GM19328 (cell line): ENCODE measurements at regions not wholly inside any gene's neighbourhood (a gene's known extent, or its start where the extent isn't known, plus 50 kb on each side); places are given as distances from the start of the nearest gene placed in this dataset.
"Not testable (repeated sequence)": the region's sequence is repeated elsewhere in the genome, so short reads cannot be mapped to it uniquely, and the experiment has no call there.

ENCODE experiments used
- ATAC-seq: cut with Tn5 transposase; IDR thresholded peaks from one replicate; pipeline ENCODE4 v1.9.1; 2021; ENCODE audit warnings: mild to moderate bottlenecking, moderate library complexity; ENCODE audit not compliant: unreplicated experiment

DNA sequence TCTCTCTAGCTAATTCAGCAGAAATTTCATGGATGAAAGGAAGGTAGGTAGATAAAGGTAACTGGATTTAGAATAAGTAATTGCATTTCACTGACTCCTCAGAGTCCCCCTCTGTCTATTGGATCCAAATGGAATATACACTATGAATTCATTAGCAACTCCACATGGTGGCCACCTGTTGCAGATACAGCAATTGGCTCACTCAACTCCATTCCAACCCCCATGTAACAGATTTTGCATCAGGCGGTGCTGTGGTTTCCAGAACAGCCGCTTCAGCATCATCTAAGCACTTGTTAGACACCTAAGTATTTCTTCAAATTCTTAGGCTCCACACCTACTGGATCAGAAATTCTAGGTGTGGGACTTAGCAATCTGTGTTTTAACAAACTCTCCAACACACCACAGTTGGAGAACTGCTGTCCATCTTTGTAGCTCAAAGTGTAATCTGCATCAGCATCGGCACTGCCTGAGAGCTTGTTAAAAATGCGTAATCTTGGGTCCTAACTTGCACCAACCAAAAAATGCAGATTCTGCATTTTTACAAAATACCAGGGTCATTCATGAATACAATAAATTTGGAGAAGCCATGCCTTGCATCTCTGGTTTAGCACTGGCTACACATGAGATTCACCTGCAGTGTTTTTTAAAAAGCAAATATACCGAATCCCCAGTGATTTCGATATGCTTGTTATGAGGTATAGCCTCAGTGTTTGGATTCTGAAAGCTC lies 413.8 kb upstream of the CD180 start:
- ATAC-seq: no peak

DNA sequence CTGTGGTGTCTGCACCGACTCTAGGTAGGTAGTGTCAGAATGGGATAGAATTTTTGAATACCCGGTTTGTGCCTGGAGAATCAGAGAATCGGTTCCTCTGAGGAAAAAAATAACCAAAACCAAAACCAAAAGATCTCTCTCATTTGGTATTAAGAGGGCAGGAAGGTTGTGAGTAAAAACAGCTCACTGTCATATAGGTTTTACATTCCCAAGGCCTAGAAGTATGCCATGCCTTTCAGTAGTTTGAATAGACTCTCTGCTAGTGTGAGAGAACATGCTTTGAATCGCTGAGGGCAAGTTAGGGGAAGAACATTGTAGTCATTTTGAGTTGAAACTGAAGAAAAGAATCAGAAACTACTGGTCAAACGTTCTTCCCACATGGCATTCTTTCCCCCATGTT lies 411.4 kb upstream of the CD180 start:
- ATAC-seq: no peak

DNA sequence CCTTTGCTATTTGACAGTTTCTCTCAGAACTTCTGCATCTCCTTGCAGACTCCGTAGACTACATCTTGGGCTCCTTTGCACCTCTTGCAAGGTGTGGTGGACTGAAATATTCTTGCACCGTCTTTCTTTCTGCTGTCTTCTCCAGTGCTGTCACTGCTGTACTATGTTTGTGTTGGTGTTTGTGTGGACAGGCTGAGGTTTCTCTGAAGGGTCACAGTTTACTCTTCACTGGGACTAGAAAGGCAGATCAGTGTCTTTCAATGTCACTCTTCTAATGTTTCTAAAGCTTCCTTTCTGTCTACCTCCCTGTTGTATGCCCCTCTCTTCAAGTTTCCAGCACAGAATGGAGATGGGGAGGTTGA lies 410.0 kb upstream of the CD180 start:
- no peak for ATAC-seq

DNA sequence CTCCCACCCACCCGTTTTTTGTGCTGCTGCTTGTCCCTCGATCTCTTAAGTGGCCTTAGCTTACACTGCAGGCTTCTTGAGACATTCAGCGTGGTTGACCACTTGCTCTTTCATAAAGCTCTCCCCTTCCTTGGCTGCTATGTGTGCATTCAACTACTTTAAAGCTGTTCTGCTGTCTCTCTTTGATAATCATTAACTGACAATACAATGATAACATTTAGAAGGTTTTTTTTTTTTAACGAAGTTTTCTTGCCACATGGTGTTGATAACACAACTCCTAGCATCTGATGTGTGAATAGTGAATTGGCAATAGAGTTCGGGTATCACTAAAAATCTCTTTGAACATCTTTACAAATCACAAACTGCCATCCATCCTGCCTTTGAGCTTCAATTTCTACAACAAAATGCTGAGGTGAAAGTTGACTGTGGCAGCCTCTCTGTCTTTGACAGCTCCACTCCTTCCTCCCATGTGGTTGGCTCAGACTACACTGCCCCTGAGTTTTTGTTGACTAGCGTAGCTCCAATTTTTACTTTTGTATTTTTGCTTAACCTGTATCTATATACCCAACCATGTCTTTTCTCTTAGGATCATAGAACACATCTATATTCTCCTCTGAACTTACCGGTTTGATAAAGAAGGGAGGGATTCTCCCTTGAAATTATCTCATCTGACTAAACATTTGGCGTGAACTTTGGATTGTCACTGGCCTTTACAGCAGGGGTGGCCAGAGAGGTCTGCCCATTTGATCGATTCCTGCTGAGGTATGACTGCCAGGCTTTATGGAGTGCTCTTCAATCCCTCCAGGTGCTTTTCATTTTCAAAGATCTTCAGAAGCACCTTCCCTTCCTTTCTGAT lies 409.4 kb upstream of the CD180 start:
- no peak for ATAC-seq

DNA sequence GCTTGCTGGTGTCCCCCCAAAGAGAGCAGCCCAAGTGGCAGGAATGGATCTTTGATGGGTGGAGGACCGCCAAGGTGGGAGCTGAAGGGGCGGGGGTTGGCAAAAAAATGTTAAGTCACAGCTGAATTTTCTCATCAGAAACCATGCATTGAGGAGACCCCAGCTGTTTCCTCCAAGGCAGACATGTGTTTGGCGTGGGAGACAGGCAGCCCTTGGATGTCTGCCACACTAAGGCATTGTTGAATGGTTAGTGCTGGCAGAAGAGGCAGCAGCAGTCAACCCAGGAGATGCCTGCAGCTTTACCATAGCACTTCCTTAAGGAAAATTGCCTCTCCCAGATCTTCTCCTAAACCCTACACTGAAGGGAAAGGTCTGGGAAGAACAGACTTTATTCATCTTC lies 394.9 kb upstream of the CD180 start:
- ATAC-seq: no peak

DNA sequence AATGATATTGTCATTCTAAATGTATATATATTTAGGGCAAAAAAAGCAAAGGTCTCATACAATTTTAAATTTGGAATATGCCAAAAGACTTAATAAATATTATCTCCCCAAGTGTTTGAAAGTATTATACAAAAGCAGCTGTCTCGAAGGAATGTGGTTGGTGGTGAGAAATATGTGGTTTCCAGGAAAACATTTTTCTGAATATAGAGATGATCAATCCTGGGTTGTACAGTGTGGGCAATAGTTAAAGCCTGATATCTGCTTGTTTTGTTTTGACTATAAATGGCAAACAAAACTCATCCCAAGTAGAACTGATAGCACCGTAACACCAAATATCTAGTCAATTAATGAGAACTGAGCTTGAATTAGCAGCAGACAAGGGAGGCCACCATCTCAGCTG lies 391.8 kb upstream of the CD180 start:
- ATAC-seq: no peak

DNA sequence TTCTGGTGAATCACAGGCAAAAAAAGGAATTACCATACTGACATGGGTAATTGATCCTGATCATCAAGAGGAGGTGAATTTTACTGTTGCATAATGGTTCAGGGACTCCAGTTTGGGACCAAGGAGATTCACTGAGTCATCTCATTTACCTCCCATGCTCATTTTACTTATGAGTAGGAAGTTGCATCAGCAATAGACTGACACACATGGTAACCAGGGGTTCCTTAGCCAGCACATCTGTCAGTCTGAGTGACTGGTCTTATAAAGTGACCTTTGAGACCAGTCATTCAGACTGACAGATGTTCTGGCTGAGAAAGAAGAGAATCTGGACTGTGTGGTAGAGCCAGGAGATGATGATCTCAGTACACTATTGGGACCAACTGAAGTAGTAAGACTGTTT lies 384.6 kb upstream of the CD180 start:
- no peak for ATAC-seq

DNA sequence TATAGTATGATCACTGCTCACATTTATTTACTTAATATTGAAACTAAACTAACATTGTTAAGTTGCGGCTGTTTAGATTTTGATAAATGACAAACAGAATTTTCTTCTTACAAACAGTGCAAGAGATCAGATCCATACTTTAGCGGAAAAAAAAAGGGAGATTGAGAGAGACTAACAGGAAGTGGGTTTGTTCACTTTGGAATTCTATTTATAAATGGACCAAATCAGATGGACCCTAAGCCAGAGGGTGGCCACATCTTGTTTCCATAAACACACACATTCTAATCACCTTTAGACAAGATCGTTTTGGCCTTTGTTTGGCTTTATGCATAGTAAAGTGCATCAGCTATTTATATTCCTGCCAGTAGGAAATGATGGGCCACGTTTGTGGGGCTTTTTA lies 381.4 kb upstream of the CD180 start:
- ATAC-seq: no peak

DNA sequence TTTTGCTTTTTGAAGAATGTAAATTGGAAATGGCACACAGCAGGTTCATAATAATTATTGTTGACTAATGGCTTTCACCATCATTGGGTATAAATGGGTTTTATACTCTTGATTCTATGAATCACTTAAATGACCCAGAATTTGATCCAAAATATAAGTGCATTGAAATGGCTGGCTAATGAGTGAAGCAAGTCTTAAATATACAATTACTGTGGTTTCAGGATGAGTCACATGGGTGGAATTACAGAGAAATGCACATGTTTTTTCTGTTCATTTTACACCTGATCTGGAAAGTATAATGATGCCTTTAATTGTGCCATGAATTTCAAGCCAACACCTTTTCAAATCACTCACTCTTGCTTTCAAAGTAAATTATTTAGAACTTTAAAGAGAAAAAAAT lies 380.8 kb upstream of the CD180 start:
- ATAC-seq: no peak

DNA sequence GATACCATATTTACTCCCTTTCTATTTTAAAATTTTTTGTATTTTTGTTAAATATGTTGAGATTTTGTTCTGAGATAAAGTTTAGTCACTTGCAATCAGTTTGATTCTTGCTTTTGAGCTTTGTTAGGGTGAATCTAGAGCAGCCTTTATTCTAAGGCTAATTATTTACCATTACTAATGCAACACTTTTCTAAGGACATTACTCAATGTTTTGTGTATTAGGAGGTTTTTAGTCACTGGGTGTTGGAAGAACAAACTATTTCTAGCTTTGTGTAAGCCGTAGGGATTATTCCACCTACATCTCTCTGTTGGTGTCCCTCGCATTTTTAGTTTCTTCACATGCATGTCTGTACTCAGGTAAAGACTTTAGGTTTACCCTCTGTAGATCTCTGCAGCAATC lies 379.5 kb upstream of the CD180 start:
- ATAC-seq: no peak

DNA sequence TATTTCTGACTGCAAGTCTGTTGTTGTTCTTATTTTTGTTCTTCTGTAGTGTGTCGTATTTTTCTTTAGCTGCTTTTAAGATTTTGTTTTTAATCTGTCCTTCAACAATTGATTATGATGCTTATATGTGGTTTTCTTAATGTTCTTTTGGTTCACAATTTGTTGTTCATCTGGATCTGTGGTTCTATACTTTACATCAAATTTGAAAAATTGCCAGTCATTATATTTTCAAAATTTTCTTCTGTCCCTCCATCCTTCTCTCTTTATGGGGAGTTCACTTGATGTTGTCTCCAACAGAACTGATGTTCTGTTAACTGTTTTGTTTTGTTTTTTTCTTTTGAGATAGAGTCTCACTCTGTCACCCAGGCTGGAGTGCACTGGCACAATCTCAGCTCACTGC lies 378.5 kb upstream of the CD180 start:
- ATAC-seq: no peak

DNA sequence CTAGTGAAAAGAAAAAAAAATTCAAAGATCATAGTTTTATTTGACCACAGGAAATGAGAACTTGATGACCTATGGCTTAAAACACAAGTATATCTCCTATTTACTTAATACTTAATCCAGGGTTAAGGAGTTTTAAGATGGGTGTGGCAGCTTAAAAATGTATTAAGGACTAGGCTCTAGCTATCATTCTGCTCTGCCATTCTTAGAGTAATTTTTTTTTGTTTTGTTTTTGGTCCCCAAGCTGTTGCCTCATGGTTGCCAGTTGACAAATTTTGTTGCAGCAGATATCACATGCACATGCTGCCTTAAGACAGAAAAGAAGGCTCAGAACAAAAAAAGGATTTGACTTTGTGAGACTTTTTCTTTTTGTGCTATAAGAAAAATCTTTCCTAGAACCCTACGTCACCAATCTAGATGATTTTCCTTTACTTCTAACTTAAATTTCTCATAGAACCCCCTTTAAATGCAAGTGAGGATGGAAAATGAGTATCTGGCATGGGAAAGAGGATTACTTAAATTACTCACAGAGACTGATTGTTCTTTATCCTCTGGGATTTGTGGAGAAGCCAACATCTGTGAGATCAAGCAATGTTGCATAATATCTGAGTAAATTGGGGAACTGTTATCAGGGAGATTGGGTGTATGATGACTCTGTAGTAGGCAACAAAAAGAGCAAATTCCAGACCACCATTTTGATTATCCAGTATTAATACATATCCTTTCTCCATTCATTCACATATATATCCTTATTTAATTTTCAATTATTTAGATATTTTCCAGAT lies 364.7 kb upstream of the CD180 start:
- no peak for ATAC-seq

DNA sequence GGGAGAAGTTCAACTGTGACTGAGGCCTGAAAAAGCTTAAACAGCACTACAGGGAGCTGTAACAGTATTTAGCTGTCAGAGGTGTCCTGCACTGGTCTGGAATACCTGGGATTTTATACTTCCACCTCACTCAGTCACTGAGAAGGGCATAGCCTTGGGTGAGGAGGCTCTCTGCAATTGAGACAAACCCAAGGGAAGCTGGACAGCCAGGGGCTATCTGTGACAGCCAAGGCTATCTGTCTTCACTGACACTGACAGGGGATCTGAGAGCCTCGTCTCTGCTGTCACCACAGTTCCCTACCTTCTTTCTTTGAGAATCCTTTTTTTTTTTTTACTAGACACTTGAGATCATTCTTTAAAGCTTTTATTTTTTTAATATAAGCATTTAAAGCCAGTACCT lies 356.2 kb upstream of the CD180 start:
- ATAC-seq: no peak

DNA sequence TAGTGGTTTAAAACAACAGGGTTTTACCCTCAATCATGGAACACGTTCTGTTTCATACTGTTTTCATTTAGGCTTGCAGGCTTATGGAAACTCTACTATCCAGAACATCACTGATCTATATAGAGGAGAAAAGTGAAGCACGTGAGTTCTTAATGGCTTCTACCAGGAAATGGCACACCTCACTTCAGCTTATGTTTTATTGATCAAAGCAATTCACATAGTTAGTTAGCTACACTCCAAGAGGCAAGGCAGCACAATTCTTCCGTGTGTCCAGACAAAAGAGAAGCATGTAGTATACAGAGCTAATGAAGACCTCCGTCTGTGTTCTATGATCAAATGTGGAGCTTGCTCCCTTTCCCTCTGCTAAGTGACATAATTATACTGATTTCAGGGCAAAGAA lies 353.3 kb upstream of the CD180 start:
- ATAC-seq: no peak

DNA sequence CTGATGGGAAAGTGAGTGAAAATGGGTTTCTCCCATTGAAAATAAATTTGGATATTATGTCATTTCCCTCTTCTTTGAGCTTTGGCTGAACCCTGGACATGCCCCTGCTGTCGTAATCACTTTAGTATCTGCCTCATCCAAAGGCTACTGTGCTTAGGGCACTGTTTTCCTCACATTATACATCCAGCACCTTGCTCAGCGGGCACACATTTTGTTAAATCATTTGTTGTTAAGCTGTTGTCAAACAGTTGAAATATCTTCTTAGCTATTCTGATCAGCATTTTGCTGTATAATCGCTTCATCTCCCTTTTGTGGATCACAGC lies 352.7 kb upstream of the CD180 start:
- ATAC-seq: no peak

DNA sequence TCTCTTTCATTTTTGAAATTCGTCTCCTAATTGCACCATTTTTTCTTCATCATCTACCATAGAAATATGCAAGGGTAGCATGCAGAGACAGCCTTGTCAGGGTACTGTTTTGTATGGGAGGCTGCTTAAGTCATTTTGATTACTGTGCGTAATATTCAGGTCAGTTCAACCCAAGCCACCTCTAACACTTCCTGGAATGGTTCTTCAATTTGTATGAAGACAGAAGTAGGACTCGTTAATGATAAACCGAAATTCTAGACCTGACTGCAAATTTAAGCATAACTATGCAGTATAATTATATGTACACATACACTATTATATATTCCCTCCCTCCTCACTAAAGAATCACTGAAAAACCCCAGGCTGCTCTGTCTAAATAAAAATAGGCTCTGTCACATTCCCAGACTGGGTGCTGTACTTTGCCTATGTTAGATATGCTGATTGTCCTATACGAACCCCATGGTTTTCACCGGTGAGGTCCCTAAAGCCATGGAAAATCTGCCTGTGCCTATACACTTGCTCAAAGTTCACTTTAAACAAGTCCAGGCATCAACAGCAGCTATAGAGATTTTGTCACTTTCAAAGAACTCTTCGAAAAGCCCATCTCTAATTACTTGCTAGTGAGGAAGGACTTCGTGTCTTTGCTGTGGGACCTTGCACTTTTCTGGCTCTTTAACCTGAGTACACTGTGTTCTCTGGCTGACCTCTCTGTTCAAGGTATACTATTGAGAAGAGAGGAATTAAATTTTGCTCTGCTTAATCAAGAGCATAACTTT lies 352.1 kb upstream of the CD180 start:
- no peak for ATAC-seq

DNA sequence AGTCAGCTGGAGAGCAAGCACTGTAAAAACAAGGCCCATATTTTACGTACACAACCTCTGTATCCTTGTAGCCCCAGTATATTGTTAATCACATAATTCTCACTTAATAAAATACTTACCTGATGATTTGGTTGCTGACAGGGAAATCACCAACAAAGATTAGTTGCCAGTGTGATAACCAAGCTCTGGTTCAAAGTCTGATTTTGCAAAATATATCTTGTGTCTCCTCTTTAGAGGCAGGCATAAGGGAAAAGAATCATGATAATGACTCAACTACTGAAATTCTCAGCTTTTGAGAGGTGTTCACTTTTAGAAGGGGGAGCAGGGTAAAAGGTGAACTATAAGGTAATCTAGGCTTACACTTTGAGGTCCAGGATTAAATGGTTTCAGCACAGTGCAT lies 351.1 kb upstream of the CD180 start:
- no peak for ATAC-seq

DNA sequence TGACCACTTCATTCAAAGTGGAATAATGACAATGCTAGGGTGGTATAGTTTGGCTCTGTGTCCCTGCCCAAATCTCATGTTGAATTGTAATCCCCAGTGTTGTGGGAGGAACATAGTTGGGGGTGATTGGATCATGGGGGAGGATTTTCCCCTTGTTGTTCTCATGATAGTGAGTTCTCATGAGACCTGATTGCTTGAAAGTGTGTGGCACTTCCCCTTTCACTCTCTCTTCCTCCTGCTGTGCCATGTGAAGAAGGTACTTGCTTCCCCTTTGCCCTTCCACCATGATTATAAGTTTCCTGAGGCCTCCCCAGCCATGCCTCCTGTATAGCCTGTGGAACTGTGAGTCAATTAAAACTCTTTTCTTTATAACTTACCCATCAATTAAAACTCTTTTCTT lies 348.3 kb upstream of the CD180 start:
- not testable (repeated sequence) for ATAC-seq

DNA sequence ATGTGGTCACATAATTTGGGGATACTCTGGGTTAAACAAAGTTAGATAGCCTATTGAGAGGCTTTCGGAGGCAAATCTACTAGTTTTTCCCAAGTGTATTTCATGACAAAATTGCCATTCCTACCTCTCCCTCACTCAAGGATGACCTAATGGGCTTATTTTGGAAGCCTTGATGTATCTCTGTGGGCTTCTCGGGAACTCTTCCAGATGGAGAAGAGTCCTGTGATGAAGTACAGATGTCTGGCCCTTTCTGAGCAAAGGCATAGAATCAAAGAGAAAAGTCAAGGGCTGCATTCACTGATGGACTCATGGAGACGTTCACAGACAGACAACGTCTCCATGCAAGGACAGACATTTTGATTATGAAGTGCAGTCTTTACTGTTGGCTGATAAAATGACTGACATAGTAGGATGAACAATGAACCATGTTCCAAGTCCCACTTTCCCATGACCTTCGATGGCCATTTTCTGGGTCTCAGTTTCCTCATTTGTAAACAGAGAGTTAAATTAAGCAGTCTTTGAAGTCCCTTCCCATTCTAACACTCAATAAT lies 347.2 kb upstream of the CD180 start:
- ATAC-seq: no peak

DNA sequence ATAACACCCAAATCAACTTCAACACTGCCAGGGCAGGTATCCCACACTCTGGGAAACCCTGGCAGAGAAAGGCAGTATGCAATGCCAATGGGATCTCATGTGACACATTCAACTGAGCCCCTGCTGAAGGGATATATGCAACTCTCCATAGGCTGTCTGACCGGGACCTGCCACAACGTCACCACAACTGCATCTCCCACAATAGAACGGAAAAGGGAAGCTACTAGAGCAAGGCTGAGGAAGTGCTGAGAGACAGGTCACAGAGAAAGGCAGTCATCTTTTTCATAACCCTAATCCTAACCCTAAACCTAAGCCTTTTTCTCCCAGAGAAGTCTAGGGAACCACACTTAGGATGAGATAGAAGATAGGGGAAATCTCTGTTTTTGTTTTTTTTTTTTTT lies 345.9 kb upstream of the CD180 start:
- no peak for ATAC-seq

DNA sequence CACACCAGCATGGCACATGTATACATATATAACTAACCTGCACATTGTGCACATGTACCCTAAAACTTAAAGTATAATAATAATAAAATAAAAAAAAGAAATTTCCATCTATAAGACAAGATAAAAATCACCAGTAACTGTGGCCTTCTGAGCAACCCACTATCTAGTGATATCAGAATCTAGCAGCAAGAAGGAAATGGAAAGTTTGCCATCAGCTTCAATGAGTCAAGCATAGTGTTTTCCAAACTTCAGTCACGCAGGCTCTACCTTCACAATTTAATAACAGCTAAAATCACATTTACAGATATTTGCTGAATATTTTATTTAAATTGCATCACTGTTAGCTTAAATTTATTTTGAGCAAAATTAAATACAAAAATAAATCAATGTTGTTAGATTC lies 345.3 kb upstream of the CD180 start:
- no peak for ATAC-seq
